ENCODE measurements at regions not wholly inside any gene's neighbourhood (a gene's known extent, or its start where the extent isn't known, plus 50 kb on each side); places are given as distances from the start of the nearest gene placed in this dataset.

DNA sequence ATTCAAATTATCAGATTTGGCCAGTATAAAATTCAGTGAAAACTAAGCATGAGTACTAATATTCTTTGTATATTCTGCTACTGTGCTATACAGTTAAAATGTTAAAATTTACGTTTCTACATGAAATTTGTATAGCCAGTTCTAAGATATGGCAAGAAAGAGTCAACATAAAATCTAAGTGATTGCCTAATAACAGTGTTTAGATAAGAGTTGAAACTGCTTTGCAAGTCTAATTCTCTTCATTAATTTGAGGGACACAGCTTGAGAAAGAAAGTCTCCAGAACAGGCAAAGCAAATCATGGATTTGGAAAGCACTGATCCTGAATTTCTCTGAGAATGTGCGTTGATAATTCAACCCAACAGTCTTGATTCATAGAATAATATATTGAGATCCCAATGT, 630.9 kb upstream of the USP24 start:
- no peak for TF ChIP-seq POLR2A (IDR thresholded peaks at IDR 0.05; ENCODE audit: low read depth)
- TF ChIP-seq, protein P1, sequence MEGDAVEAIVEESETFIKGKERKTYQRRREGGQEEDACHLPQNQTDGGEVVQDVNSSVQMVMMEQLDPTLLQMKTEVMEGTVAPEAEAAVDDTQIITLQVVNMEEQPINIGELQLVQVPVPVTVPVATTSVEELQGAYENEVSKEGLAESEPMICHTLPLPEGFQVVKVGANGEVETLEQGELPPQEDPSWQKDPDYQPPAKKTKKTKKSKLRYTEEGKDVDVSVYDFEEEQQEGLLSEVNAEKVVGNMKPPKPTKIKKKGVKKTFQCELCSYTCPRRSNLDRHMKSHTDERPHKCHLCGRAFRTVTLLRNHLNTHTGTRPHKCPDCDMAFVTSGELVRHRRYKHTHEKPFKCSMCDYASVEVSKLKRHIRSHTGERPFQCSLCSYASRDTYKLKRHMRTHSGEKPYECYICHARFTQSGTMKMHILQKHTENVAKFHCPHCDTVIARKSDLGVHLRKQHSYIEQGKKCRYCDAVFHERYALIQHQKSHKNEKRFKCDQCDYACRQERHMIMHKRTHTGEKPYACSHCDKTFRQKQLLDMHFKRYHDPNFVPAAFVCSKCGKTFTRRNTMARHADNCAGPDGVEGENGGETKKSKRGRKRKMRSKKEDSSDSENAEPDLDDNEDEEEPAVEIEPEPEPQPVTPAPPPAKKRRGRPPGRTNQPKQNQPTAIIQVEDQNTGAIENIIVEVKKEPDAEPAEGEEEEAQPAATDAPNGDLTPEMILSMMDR (IDR thresholded peaks at IDR 0.05): no peak
- no peak for TF ChIP-seq EP300 (IDR thresholded peaks at IDR 0.05)
